Transverse colon (tissue), 3 donors: ENCODE measurements at regions not wholly inside any gene's neighbourhood (a gene's known extent, or its start where the extent isn't known, plus 50 kb on each side); places are given as distances from the start of the nearest gene placed in this dataset.

Experiments
- EP300 ChIP-seq: sonication (generic); formaldehyde crosslinking; IDR thresholded peaks from one replicate; pipeline ENCODE4 v1.6.1; 2017; ENCODE audit warnings: antibody characterized with exemption, low read depth
- POLR2A ChIP-seq: fragments of 450-650 bp; IDR thresholded peaks from one replicate; pipeline ENCODE4 v1.6.1; 2016; ENCODE audit warnings: antibody characterized with exemption, mild to moderate bottlenecking, moderate library complexity
- TF ChIP-seq, protein P1 (sequence below), 5 experiments: fragments of 200-600 bp in 3 of 5; fragments of 450-650 bp in 2 of 5; sonication (generic) in 3 of 5; IDR thresholded peaks; 1 replicate in 2 of 5; 2 replicates in 3 of 5; pipeline ENCODE4 v1.5.1; 2016 to 2017; ENCODE audit warnings: antibody characterized with exemption in 5 of 5, inconsistent platforms in 3 of 5, mild to moderate bottlenecking in 2 of 5, moderate library complexity in 1 of 5

DNA sequence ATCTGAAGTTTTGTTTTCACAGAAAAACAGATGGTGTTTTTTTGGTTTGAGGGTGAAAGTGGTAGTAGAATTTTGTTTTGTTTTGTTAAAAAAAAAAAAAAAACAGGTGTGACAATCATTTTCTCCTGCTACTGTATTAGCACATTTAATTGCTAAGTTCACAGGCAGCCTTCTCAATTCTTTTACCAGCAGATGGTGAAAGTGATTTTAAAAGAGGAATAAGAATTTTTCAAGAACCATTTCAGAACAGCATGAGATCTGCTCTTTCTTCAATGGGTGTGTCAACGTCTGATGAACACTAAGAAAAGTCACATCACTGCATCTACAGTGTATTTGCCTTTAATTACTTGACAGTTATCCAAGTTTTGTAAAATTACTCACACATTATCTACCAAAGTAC is 303.7 kb upstream of the USP15 start:
- TF ChIP-seq, protein P1, sequence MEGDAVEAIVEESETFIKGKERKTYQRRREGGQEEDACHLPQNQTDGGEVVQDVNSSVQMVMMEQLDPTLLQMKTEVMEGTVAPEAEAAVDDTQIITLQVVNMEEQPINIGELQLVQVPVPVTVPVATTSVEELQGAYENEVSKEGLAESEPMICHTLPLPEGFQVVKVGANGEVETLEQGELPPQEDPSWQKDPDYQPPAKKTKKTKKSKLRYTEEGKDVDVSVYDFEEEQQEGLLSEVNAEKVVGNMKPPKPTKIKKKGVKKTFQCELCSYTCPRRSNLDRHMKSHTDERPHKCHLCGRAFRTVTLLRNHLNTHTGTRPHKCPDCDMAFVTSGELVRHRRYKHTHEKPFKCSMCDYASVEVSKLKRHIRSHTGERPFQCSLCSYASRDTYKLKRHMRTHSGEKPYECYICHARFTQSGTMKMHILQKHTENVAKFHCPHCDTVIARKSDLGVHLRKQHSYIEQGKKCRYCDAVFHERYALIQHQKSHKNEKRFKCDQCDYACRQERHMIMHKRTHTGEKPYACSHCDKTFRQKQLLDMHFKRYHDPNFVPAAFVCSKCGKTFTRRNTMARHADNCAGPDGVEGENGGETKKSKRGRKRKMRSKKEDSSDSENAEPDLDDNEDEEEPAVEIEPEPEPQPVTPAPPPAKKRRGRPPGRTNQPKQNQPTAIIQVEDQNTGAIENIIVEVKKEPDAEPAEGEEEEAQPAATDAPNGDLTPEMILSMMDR (IDR thresholded peaks at IDR 0.05): no peak
- TF ChIP-seq POLR2A (no peak), EP300 (no peak)
